HUDEP-2 (cell line): ENCODE measurements at regions not wholly inside any gene's neighbourhood (a gene's known extent, or its start where the extent isn't known, plus 50 kb on each side); places are given as distances from the start of the nearest gene placed in this dataset.
"Not testable (repeated sequence)": the region's sequence is repeated elsewhere in the genome, so short reads cannot be mapped to it uniquely, and the experiment has no call there.

Experiments used
- DNase-seq, 76 experiments: peaks; one replicate each; lab custom pipeline; 2025; ENCODE audit not compliant: unreplicated experiment in 76 of 76; lab: John Stamatoyannopoulos, UW

DNA sequence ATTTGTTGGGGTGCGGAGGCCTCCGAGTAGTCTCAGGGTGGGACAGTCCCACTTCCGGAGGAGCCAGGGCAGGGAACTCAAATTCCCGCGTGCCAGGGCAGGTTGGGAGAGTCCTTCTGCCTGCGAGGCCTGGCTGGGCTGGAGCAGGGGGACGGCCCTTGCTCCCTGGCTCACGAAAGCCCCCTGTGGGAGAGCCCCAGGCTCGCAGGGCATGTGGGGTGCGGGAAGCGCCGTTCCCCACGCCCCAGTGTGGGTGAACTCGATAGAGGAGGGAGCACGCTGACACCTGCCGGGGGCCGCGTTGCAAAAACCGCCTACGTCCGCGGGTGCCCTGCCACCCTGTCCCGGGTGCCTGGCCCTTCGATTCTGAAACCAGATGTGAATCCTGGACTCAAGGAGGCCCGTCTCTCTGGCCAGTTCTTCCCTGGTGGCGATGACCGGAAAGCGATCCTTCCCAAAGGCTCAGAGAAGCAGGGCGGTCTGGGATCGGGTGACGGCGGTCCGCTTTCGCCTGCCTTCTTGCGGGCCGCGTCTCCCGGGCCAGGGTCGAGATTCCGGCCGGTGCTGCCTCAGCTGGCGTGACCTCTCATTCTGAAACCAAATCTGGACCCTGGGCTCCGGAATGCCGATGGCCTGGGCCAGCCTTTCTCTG lies 1846.5 kb upstream of the DEFB115 start:
- DNase-seq, result no peak

DNA sequence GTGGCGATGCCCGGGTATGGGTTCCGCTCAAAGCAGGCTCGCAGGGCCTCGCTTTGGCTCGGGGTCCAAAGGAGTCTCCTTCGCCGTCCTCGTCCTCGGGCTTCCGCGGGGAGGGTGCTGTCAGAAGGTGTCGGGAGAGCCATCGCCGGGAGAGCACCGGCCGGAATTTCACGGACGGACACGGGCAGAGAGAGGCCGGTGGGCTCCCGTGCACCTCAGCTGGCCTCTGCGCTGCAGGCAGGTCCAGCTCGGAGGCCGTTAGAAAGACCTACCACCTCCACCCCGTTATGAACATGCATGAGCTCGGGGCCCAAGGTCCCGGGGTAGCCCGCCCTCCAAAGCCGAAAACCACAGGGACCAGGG lies 1846.0 kb upstream of the DEFB115 start:
- DNase-seq, result not testable (repeated sequence)

DNA sequence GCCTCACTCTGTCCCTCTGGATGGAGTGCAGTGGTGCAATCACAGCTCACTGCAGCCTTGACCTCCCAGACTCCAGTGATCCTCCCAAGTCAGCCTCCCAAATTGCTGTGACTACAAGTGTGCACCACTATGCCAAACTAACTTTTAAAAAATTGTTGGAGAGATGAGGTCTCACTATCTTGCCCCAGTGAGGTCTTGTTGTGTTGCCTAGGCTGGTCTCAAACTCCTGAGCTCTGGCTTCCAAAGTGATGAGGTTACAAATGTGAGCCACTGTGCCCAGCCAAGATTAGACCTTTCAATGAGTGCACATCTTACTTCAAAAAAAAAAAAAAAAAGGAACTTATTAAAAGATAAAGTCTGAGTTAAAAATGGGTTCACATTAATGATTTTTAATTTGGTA lies 1838.1 kb upstream of the DEFB115 start:
- DNase-seq, result no peak

DNA sequence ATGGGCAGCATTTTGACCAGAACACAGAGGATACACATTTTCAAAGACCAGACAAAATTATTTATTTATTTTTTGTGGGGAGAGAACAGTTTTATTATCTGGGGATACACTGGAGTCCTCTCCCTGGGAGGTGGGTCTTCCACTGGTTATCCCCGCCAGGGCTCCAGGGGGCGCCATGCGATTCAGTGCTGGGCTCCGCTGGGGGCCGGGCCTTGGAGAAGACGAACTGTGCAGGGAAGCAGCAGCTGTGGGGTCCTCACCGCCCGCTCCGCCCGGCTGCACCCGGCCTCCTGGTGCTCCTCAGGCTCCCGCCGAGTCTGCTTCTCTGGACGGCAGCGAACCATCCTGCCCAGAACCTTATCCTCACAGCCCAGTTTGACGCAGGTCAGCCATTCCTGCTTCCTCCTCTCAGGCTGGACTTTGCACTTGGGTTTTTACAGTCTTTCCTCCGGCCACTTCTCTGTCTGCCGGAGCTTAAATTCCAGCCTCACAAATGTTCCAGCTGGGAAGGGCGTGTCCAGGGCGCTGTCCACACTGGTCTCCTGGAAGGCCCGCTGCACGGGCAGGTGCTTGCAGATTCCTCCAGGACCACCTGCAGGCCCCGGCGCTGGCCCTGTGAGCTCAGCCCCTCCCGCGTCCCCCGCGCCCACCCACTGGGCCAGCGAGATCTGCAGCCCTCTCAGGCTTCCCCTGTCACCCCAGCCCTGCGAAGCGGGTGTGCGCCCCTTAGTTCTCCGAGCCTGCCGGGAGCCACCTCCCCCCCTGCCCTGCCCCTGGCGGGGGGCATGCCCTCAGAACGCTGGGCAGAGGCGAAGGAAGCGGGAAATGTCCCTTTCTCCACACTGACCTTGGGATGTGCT lies 1830.0 kb upstream of the DEFB115 start:
- DNase-seq, result no peak

DNA sequence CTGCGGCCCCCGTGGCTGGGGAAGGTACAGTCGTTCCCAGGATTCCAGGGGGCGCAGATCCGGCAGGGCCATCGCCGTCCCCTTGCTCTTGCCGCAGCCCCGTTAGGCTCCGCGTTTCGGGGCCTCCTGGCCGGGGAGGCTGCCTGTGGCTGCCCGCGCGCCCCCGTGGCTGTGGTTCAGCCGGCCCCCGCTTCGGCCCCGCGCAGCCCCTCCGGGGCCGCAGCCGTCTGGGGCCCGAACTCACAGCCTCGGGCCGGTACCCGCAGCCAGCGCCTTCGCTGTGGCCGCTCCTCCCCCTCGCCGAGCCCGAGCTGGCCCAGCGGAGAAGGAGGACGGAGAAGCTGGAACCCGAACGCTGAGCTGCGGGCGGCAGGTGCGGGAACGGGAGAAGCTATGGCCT lies 1826.9 kb upstream of the DEFB115 start:
- no peak for DNase-seq

DNA sequence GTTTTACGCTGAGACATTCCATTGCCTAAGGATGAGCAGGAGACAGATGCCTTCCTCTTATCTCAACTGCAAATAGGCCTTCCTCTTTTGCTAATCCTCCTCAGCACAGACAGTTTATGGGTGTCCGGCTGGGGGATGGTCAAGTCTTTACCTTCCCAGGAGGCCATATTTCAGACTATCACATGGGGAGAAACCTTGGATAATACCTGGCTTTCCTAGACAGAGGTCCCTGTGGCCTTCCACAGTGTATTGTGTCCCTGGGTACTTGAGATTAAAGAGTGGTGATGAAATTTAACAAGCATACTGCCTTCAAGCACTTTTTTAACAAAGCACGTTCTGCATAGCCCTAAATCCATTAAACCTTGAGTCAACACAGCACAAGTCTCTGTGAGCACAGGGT lies 1816.7 kb upstream of the DEFB115 start:
- not testable (repeated sequence) for DNase-seq

DNA sequence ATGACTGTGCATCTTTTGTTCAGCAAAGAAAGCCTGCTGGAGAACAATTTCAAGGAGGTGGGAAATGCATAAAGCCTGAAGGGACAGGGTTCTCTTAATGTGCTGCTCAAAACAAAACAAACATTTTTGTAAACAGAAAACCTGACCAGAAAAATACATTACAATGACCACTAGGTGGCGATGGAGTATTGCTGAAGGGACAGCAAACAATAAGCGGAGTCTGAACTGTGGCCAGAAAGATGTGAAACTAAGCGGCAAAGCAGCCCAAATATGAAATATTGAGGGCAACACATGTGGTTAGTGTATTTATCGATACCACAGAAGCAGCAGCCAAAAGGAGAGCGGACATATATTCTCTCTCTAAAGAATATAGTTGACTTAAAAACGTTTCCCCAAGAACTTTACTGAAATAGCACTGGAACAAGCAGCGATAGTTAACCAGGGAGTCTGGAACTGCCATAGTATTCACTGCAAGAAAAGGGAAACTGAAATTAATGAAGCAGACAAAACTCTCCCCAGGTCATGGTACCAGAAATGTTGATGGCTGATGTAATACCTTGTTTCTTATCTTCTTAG lies 1814.2 kb upstream of the DEFB115 start:
- peak in 19 of 76 experiments; percentile 1 to 40 (median 10) for DNase-seq

DNA sequence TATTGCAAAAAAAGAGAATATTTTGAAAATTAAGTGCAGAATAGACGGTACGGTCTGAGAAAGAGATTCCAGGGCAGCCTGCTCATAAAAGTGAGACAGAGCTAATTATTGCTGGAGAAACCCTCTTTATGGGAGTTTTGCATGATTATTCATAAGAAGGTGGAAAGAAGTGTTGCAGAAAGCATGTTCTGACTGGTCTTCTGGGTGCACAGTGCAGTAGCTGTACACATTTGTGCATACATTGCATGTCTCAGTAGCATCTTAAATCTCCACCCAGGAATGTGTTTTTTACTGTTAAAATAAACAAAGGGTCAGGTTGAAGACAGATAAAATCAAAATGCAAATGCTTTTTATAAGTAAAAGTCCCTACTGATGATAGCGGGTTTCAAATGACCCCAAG lies 1813.6 kb upstream of the DEFB115 start:
- no peak for DNase-seq

DNA sequence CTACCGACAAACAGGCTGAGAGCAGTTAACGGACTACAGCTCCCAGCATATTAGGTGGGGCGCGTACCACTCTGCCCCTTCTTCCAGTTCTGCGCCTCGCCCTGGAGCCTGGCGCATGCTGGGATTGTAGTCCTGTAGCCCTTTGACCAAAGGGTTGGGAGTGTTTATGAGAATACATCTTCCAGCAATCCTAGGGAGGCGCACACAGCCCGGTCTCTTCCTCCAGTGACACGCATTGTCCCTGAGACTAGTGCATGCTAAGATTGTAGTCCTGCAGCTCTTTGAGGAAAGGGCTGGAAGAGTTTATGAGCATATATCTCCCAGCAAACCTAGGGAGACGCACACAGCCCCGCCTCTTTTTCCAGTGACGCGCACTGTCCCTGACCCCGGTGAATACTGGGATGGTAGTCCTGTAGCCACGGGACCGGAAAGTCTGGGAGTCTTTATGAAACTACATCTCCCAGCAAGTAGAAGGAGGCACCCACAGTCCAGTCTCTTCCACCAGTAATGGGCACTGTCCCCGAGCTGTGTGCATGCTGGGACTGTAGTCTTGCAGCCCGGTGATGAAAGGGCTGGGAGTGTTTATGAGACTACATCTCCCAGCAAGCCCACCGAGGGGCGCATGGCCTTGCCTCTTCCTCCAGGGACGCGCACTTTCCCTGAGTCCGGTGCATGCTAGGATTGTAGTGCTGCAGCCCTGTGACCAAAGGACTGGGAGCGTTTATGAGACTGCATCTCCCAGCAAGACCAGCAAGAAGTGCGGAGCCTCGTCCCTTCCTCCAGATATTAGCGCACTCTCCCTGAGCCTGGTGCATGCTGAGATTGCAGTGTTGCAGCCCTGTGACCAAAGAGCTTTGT lies 1812.2 kb upstream of the DEFB115 start:
- not testable (repeated sequence) for DNase-seq

DNA sequence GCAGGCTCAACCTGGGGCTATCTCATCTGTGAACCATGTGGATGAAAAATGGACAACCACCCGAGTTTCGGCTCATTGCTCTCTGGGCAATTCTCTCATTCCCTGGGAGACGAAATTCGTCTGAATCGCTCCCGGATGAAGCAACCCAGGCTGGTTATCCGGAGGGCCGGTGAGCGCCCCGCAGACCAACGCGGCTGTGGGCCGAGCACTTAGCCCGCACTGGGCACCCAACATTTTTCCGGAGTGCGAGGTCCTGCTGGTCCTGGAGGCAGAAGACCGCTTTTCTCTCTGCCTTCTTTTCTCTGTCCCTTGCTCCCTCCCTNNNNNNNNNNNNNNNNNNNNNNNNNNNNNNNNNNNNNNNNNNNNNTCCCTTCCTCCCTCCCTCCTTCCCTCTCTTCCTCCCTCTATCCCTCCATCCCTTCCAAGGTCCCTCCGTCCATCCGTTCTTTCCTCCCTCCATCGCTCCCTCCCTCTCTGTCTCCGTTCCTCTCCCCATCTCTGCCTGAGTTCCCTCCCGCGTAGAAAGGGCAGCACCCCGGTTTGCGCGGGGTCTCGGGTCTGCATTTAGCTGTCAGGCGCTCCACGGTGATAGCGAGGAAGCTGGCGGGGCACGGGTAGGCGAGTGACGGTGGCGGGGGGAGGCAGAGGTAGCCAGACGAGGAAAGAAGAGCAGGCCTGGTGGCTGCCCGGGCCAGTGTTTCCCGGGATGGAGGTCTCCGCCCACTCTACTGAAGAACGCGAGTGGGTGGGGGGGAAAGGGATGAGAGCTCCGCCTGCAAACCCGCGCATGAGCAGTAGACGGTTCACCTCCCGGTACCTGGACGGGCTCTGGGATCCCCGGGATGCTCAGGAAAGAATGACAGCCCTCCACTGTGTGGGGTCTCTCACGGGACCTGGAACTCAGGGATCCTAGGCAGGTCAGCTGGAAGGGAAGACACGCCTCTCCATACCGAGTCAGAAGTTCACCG lies 1809.7 kb upstream of the DEFB115 start:
- DNase-seq, result not testable (repeated sequence)

DNA sequence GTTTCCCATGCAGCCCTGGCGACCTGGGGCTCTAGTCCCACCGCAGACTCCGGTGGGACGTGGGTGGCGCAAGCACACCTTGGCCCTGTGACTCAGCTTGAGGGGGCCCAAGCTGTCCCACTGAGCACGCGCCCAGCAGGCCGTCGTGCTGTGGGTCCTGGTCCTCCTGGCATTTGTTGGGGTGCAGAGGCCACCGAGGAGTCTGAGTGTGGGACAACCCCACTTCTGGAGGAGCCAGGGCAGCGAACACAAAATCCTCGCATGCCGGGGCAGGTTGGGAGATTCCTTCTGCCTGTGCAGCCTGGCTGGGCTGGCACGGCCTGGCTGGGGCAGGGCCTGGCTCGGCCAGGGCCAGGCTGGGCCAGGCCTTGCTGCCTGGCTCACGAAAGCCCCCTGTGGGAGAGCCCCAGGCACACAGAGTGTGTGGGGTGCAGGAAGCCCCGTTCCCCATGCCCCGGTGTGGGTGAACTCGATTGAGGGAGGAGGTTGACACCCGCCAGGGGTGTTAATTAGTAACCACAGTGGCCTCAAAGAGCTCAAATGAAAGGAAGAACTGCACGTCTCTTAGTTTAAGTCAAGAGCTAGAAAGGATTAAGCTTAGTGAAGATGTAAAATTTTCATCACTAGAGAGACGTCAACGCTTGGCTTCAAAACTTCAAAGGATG lies 1808.5 kb upstream of the DEFB115 start:
- DNase-seq, result no peak

DNA sequence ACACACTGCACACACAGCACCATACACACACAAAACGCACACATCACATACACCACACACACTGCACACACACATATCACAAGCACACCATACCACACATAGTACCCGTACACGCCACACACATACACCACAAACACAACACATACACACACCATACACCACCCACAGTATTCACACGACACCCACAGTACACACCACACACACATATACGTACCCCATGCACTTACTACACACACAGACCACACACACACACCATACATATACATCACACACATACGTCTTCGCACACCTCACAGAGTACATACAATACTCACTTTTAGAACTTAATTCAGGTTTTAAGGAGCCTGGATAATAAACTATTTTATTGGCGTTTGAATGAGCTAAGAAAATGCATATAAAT lies 1805.3 kb upstream of the DEFB115 start:
- DNase-seq, result no peak

DNA sequence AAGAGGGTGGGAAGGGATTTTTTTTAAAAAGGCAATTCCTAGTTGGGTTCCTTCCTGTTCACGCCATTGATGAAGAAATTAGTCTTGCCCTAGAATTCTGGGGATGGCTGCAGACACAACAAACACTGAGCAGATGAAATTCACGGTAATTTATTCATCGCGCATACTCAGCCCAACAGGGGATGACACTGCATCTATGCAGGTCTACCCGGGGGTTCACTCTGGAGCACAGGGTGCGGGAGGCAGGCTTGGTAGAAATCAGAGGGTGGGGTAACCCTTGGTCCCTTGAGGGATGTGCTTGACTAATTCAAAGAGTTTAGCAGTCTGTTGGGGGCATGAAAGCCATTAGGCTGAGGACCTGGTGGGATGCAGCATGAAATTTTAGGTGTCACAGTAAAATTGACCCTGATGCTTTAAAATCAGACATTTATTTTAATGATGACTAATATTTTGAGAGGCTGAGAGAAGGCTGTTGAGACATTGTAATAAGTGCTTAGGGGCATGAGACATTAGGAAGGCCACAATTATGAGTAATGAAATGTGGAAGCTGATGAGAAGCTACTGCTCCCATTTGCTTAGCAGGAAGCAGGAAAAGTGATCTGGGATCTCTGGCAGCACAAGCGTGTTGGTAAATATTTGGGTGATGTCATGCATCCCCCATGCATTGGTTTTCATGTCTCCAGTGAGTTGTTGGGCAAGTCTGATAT lies 1800.3 kb upstream of the DEFB115 start:
- not testable (repeated sequence) for DNase-seq

DNA sequence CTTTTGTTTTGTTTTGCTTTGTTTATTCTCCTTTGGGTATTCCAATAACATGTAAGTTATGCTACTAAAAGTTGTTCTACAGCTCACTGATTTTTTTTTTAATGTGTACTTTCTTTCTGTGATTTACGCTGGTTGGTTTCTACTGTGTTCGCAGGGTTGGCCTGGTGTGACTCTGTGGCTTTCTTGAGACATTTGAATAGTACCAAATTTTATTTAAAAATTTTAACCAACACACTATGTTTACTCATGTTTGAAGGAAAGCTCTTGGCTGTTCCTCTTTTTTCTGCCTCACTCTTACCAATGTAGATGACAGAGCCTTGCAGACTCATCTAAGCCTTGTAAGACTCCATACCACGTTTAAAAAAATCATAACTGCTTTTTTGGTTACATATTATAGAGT lies 1784.9 kb upstream of the DEFB115 start:
- DNase-seq, result no peak

DNA sequence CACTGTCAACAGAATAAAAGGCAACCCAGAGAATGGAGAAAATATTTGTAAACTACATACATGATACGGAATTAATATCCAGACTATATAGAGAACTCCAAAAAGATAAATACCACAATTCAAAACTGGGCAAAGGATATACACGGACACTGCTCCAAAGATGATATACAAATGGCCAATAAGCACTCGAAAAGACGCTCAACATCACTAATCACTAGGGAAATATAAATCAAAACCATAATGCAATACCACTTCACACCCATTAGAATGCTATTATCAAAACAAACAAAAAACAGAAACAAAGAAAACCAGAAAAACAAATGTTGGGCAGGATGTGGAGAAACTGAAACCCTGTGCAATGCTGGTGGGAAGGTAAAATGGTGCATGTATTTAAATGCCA lies 1764.6 kb upstream of the DEFB115 start:
- DNase-seq, result not testable (repeated sequence)

DNA sequence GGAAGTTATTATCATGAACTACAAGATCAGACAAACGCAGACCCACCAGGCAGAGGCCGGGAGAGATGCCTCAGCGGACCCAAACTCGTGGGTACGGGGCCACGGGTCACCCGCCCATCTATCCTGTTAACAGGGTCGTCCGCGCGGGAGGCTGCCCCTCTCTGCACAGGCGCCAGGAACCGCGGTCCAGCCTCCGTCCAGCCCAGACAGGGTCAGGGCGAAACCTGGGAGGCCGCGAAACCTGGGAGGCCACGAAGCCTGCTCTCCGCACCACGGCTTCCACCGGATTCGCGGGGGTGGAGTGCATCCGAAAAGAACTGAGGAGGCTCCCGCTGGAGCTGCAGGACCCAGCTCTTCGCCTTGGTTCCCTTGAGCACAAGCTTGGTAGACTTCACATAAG lies 1760.7 kb upstream of the DEFB115 start:
- DNase-seq, result not testable (repeated sequence)

DNA sequence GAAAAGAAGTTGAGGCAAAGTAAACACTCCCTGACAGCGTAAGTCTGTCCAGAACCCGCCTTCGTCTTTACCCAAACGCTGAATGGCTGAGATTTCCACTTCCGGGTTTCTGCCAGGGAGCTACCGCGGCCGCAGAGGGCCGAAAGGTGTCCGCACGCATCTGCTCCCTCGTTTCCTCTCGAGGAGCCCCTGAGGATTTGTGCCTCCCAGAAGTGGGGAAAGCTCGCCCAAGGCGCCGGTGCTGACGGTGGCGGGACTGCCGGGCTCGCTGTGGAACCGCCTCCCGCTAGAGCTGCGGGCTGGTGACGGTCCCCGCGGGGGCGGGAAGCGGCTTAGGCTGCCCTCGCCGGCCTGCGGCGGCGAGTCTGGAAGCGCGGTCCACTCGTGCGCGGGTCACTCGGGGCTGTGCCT lies 1760.2 kb upstream of the DEFB115 start:
- DNase-seq, result no peak

DNA sequence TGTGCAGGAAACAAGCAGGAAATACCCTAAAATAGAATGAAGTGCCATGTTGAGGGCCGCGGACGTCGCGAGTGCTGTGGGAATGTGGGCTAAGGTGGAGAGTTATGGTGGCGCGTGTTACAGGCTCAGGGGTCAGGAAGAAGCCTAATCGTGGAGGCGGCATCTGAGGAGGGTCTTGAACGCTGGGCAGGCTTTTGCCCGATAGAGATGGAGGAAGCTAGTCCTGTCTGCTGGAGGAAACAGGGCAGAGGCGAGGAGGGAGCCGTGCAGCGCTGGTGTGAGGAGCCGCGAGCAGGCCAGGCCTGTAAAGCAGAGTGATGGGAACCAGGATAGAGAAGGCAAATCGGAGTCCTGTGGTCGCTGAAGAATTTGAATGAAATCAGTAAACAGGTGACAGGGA lies 1759.8 kb upstream of the DEFB115 start:
- peak in 5 of 76 experiments; percentile 1 to 15 (median 11) for DNase-seq

DNA sequence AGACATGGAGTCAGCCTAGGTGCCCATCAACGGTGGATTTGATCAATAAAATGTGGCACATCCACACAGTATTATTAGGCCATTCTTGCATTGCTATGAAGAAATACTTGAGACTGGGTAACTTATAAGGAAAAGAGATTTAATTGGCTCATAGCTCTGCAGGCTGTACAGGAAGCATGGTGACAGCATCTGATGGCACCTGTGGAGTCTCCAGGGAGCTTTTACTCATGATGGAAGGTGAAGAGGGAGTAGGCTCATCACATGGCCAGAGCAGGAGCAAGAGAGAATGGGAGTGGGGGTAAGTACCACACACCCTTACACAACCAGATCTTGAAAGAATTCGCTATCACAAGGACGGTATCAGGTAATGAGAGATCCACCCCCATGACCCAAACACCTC lies 1756.7 kb upstream of the DEFB115 start:
- DNase-seq, result peak in 2 of 76 experiments; percentile 1 to 12
